ENCODE measurements at regions not wholly inside any gene's neighbourhood (a gene's known extent, or its start where the extent isn't known, plus 50 kb on each side); places are given as distances from the start of the nearest gene placed in this dataset.

- DNase-seq (ENCODE audit: low read depth in 2 of 3, low spot score in 1 of 3), result no peak
These were observed 133.0 kb downstream of the DUSP10 start for GRCh38 chr1:221608835-221609320.

GRCh38 chr1:221611656-221612046, 130.2 kb downstream of the DUSP10 start:
- DNase-seq (ENCODE audit: low read depth in 2 of 3, low spot score in 1 of 3), result no peak

GRCh38 chr1:221612047-221612777, 129.7 kb downstream of the DUSP10 start:
- no peak for DNase-seq (ENCODE audit: low read depth in 2 of 3, low spot score in 1 of 3)

- no peak for DNase-seq (ENCODE audit: low read depth in 2 of 3, low spot score in 1 of 3)
These were observed 121.2 kb downstream of the DUSP10 start for GRCh38 chr1:221620437-221621384.

GRCh38 chr1:221621683-221622082, 120.2 kb downstream of the DUSP10 start:
- no peak for DNase-seq (ENCODE audit: low read depth in 2 of 3, low spot score in 1 of 3)

GRCh38 chr1:221622389-221622788, 119.5 kb downstream of the DUSP10 start:
- DNase-seq (ENCODE audit: low read depth in 2 of 3, low spot score in 1 of 3), result no peak

GRCh38 chr1:221625026-221625425, 116.9 kb downstream of the DUSP10 start:
- DNase-seq (ENCODE audit: low read depth in 2 of 3, low spot score in 1 of 3), result no peak

GRCh38 chr1:221626041-221626440, 115.8 kb downstream of the DUSP10 start:
- DNase-seq (ENCODE audit: low read depth in 2 of 3, low spot score in 1 of 3), result no peak

GRCh38 chr1:221630236-221630635, 111.7 kb downstream of the DUSP10 start:
- DNase-seq (ENCODE audit: low read depth in 2 of 3, low spot score in 1 of 3), result no peak

- no peak for DNase-seq (ENCODE audit: low read depth in 2 of 3, low spot score in 1 of 3)
These were observed 110.3 kb downstream of the DUSP10 start for GRCh38 chr1:221631556-221631955.

- no peak for DNase-seq (ENCODE audit: low read depth in 2 of 3, low spot score in 1 of 3)
These were observed 109.8 kb downstream of the DUSP10 start for GRCh38 chr1:221632072-221632471.

GRCh38 chr1:221633841-221634409, 108.0 kb downstream of the DUSP10 start:
- no peak for DNase-seq (ENCODE audit: low read depth in 2 of 3, low spot score in 1 of 3)

- DNase-seq (ENCODE audit: low read depth in 2 of 3, low spot score in 1 of 3), result no peak
These were observed 107.3 kb downstream of the DUSP10 start for GRCh38 chr1:221634606-221635005.

GRCh38 chr1:221635305-221635704, 106.6 kb downstream of the DUSP10 start:
- no peak for DNase-seq (ENCODE audit: low read depth in 2 of 3, low spot score in 1 of 3)

- no peak for DNase-seq (ENCODE audit: low read depth in 2 of 3, low spot score in 1 of 3)
These were observed 105.8 kb downstream of the DUSP10 start for GRCh38 chr1:221636096-221636495.

- no peak for DNase-seq (ENCODE audit: low read depth in 2 of 3, low spot score in 1 of 3)
These were observed 104.9 kb downstream of the DUSP10 start for GRCh38 chr1:221636967-221637366.

GRCh38 chr1:221637641-221638041, 104.2 kb downstream of the DUSP10 start:
- DNase-seq (ENCODE audit: low read depth in 2 of 3, low spot score in 1 of 3), result no peak

GRCh38 chr1:221638595-221638994, 103.3 kb downstream of the DUSP10 start:
- no peak for DNase-seq (ENCODE audit: low read depth in 2 of 3, low spot score in 1 of 3)

- DNase-seq (ENCODE audit: low read depth in 2 of 3, low spot score in 1 of 3), result no peak
These were observed 100.1 kb downstream of the DUSP10 start for GRCh38 chr1:221641811-221642210.

GRCh38 chr1:221643404-221644144, 98.3 kb downstream of the DUSP10 start:
- no peak for DNase-seq (ENCODE audit: low read depth in 2 of 3, low spot score in 1 of 3)

GRCh38 chr1:221644145-221644448, 97.8 kb downstream of the DUSP10 start:
- no peak for DNase-seq (ENCODE audit: low read depth in 2 of 3, low spot score in 1 of 3)
